Subcutaneous abdominal adipose tissue (tissue), 5 donors: ENCODE measurements at regions not wholly inside any gene's neighbourhood (a gene's known extent, or its start where the extent isn't known, plus 50 kb on each side); places are given as distances from the start of the nearest gene placed in this dataset.

Source experiments
- H3K27ac ChIP-seq: one replicate; pipeline ENCODE4 v1.7.0; 2013; ENCODE audit warnings: low read depth, mild to moderate bottlenecking, inconsistent platforms, low read length, moderate library complexity
- H3K27me3 ChIP-seq, 5 donors: one replicate each; pipeline ENCODE4 v1.7.0; 2013; ENCODE audit warnings: low read length in 5 of 5, inconsistent platforms in 1 of 5; ENCODE audit not compliant: control insufficient read depth in 5 of 5, insufficient read depth in 4 of 5
- H3K36me3 ChIP-seq, 5 donors: one replicate each; pipeline ENCODE4 v1.7.0; 2013; ENCODE audit warnings: low read length in 5 of 5; ENCODE audit not compliant: control insufficient read depth in 5 of 5, insufficient read depth in 5 of 5
- H3K4me1 ChIP-seq, 5 donors: one replicate each; pipeline ENCODE4 v1.7.0; 2013; ENCODE audit warnings: low read length in 5 of 5, mild to moderate bottlenecking in 3 of 5, moderate library complexity in 1 of 5; ENCODE audit not compliant: control insufficient read depth in 5 of 5, insufficient read depth in 5 of 5
- H3K4me3 ChIP-seq, 5 donors: one replicate each; pipeline ENCODE4 v1.7.0; 2013; ENCODE audit warnings: low read length in 5 of 5, low read depth in 1 of 5
- H3K9ac ChIP-seq, 5 donors: one replicate each; pipeline ENCODE4 v1.7.0; 2013; ENCODE audit warnings: low read length in 5 of 5, mild to moderate bottlenecking in 4 of 5, moderate library complexity in 3 of 5
- H3K9me3 ChIP-seq, 5 donors: one replicate each; pipeline ENCODE4 v1.7.0; 2013; ENCODE audit warnings: low read length in 5 of 5; ENCODE audit not compliant: control insufficient read depth in 5 of 5
- donor health status: healthy.
- donor health status: healthy.
- donor health status: healthy.
- donor health status: healthy.
- donor health status: healthy.

GRCh38 chr22:22043296-22044078 lies 60.9 kb upstream of the TOP3B start:
- Histone ChIP-seq H3K27me3 (peaks cover 0 to 5% (median 0%) of the 10 kb centered on the region in 5 donors), H3K9ac (no peak overlapping the region), H3K9me3 (no peaks in the 10 kb centered on the region), H3K27ac (no peak overlapping the region), H3K36me3 (no peaks in the 10 kb centered on the region), H3K4me3 (no peak overlapping the region), H3K4me1 (no peaks in the 10 kb centered on the region)

- no peak overlapping the region for H3K9ac ChIP-seq
- no peaks in the 10 kb centered on the region for H3K36me3 ChIP-seq
- peaks cover 0 to 5% (median 0%) of the 10 kb centered on the region in 5 donors for H3K27me3 ChIP-seq
- H3K4me1 ChIP-seq: no peaks in the 10 kb centered on the region
- no peak overlapping the region for H3K4me3 ChIP-seq
- no peak overlapping the region for H3K27ac ChIP-seq
- H3K9me3 ChIP-seq: no peaks in the 10 kb centered on the region
Observed at GRCh38 chr22:22042599-22043295, 60.2 kb upstream of the TOP3B start.

- Histone ChIP-seq H3K4me1 (no peaks in the 10 kb centered on the region), H3K27ac (no peak overlapping the region), H3K36me3 (no peaks in the 10 kb centered on the region), H3K9ac (no peak overlapping the region), H3K4me3 (no peak overlapping the region), H3K9me3 (no peaks in the 10 kb centered on the region), H3K27me3 (peaks cover 0 to 5% (median 0%) of the 10 kb centered on the region in 5 donors)
Observed at GRCh38 chr22:22042009-22042408, 59.4 kb upstream of the TOP3B start.

- no peak overlapping the region for H3K9ac ChIP-seq
- no peaks in the 10 kb centered on the region for H3K4me1 ChIP-seq
- H3K9me3 ChIP-seq: no peaks in the 10 kb centered on the region
- H3K36me3 ChIP-seq: no peaks in the 10 kb centered on the region
- no peak overlapping the region for H3K4me3 ChIP-seq
- peaks cover 0 to 5% (median 0%) of the 10 kb centered on the region in 5 donors for H3K27me3 ChIP-seq
- H3K27ac ChIP-seq: no peak overlapping the region
Observed at GRCh38 chr22:22040908-22041307, 58.3 kb upstream of the TOP3B start.

- Histone ChIP-seq H3K9me3 (no peaks in the 10 kb centered on the region), H3K36me3 (no peaks in the 10 kb centered on the region), H3K27ac (no peak overlapping the region), H3K4me3 (no peak overlapping the region), H3K9ac (no peak overlapping the region), H3K27me3 (peaks cover 0 to 5% (median 0%) of the 10 kb centered on the region in 5 donors), H3K4me1 (no peaks in the 10 kb centered on the region)
Observed at GRCh38 chr22:22040472-22040871, 57.9 kb upstream of the TOP3B start.

GRCh38 chr22:22039286-22040074 lies 56.9 kb upstream of the TOP3B start:
- H3K27ac ChIP-seq: no peak overlapping the region
- H3K27me3 ChIP-seq: peaks cover 0 to 5% (median 0%) of the 10 kb centered on the region in 5 donors
- no peaks in the 10 kb centered on the region for H3K9me3 ChIP-seq
- no peak overlapping the region for H3K4me3 ChIP-seq
- no peaks in the 10 kb centered on the region for H3K36me3 ChIP-seq
- H3K9ac ChIP-seq: no peak overlapping the region
- H3K4me1 ChIP-seq: no peaks in the 10 kb centered on the region

- Histone ChIP-seq H3K4me1 (no peaks in the 10 kb centered on the region), H3K27me3 (peaks cover 0 to 5% (median 0%) of the 10 kb centered on the region in 5 donors), H3K9me3 (no peaks in the 10 kb centered on the region), H3K9ac (no peak overlapping the region), H3K36me3 (no peaks in the 10 kb centered on the region), H3K4me3 (no peak overlapping the region), H3K27ac (no peak overlapping the region)
Observed at GRCh38 chr22:22038178-22038880, 55.7 kb upstream of the TOP3B start.

- Histone ChIP-seq H3K9ac (no peak overlapping the region), H3K27me3 (peaks cover 0 to 5% (median under 1%) of the 10 kb centered on the region in 5 donors), H3K36me3 (no peaks in the 10 kb centered on the region), H3K27ac (no peak overlapping the region), H3K4me3 (no peak overlapping the region), H3K4me1 (no peaks in the 10 kb centered on the region), H3K9me3 (no peaks in the 10 kb centered on the region)
Observed at GRCh38 chr22:22037740-22038139, 55.2 kb upstream of the TOP3B start.

- Histone ChIP-seq H3K9ac (no peak overlapping the region), H3K4me3 (no peak overlapping the region), H3K9me3 (no peaks in the 10 kb centered on the region), H3K36me3 (no peaks in the 10 kb centered on the region), H3K27me3 (peaks cover 2 to 5% (median 3%) of the 10 kb centered on the region in 5 donors), H3K4me1 (no peaks in the 10 kb centered on the region), H3K27ac (no peak overlapping the region)
Observed at GRCh38 chr22:22037229-22037628, 54.6 kb upstream of the TOP3B start.
